RWPE2 (cell line): ENCODE measurements at regions not wholly inside any gene's neighbourhood (a gene's known extent, or its start where the extent isn't known, plus 50 kb on each side); places are given as distances from the start of the nearest gene placed in this dataset.
"Not testable (repeated sequence)": the region's sequence is repeated elsewhere in the genome, so short reads cannot be mapped to it uniquely, and the experiment has no call there.

Experiments
- ATAC-seq: fragments of 200-7000 bp; cut with Tn5 transposase; 3 replicates; pipeline ENCODE4 v1.9.1; 2021; ENCODE audit warnings: low read depth
- DNase-seq: peaks from one replicate; pipeline ENCODE4 v3.0.0-alpha.2; 2020; ENCODE audit warnings: low spot score
- H3K27ac ChIP-seq: fragments of 450-650 bp; 2 replicates; pipeline ENCODE4 v1.5.1; 2017; ENCODE audit warnings: mild to moderate bottlenecking; ENCODE audit not compliant: poor library complexity, severe bottlenecking
- H3K27me3 ChIP-seq: fragments of 250-450 bp; sonication (Bioruptor Pico); 2 replicates; pipeline ENCODE4 v1.5.1; 2021; ENCODE audit warnings: mild to moderate bottlenecking, moderate library complexity; ENCODE audit not compliant: insufficient read depth, poor library complexity, severe bottlenecking
- H3K36me3 ChIP-seq: fragments of 250-450 bp; sonication (Bioruptor Pico); 2 replicates; pipeline ENCODE4 v1.5.1; 2020; ENCODE audit warnings: low read depth, mild to moderate bottlenecking, moderate library complexity
- H3K4me1 ChIP-seq: fragments of 250-450 bp; sonication (Bioruptor Pico); 2 replicates; pipeline ENCODE4 v1.5.1; 2021; ENCODE audit warnings: mild to moderate bottlenecking, moderate library complexity; ENCODE audit not compliant: insufficient read depth, poor library complexity, severe bottlenecking
- H3K4me3 ChIP-seq: fragments of 250-450 bp; sonication (Bioruptor Pico); 2 replicates; pipeline ENCODE4 v1.5.1; 2021; ENCODE audit warnings: mild to moderate bottlenecking, moderate library complexity; ENCODE audit not compliant: severe bottlenecking
- H3K9me3 ChIP-seq: fragments of 250-450 bp; sonication (Bioruptor Pico); 2 replicates; pipeline ENCODE4 v1.5.1; 2021; ENCODE audit warnings: mild to moderate bottlenecking, moderate library complexity; ENCODE audit not compliant: severe bottlenecking
- TF ChIP-seq, protein P1 (sequence below): fragments of 450-650 bp; IDR thresholded peaks from one replicate; pipeline ENCODE4 v1.5.1; 2017; ENCODE audit warnings: mild to moderate bottlenecking, moderate library complexity; ENCODE audit not compliant: poor library complexity, severe bottlenecking

DNA sequence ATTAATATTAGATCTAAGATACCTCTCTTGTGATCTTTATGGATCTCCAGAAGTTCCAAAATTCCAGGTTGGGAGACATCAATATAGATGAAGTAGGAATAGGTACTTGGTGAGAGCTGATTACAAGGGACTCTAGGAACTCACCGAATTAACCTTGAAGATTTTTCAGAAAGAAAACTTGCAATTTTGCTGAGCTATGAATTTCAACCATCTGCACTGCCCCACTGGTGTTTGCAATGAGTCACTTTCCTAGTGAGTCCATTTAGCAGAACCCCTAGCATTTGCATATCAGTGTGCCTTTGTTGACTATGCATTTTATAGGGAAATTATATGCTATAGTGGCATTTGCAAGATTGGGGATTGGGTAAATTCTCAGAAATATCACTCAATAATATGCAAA, 122.0 kb downstream of the CTNND1 start:
- H3K36me3 ChIP-seq: no peaks in the 10 kb centered on the region
- no peak overlapping the region for H3K4me3 ChIP-seq
- DNase-seq (no peak), ATAC-seq (no peak)
- TF ChIP-seq, protein P1, sequence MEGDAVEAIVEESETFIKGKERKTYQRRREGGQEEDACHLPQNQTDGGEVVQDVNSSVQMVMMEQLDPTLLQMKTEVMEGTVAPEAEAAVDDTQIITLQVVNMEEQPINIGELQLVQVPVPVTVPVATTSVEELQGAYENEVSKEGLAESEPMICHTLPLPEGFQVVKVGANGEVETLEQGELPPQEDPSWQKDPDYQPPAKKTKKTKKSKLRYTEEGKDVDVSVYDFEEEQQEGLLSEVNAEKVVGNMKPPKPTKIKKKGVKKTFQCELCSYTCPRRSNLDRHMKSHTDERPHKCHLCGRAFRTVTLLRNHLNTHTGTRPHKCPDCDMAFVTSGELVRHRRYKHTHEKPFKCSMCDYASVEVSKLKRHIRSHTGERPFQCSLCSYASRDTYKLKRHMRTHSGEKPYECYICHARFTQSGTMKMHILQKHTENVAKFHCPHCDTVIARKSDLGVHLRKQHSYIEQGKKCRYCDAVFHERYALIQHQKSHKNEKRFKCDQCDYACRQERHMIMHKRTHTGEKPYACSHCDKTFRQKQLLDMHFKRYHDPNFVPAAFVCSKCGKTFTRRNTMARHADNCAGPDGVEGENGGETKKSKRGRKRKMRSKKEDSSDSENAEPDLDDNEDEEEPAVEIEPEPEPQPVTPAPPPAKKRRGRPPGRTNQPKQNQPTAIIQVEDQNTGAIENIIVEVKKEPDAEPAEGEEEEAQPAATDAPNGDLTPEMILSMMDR: no peak
- no peaks in the 10 kb centered on the region for H3K9me3 ChIP-seq
- H3K27ac ChIP-seq: no peak overlapping the region
- no peaks in the 10 kb centered on the region for H3K27me3 ChIP-seq
- H3K4me1 ChIP-seq: no peaks in the 10 kb centered on the region

DNA sequence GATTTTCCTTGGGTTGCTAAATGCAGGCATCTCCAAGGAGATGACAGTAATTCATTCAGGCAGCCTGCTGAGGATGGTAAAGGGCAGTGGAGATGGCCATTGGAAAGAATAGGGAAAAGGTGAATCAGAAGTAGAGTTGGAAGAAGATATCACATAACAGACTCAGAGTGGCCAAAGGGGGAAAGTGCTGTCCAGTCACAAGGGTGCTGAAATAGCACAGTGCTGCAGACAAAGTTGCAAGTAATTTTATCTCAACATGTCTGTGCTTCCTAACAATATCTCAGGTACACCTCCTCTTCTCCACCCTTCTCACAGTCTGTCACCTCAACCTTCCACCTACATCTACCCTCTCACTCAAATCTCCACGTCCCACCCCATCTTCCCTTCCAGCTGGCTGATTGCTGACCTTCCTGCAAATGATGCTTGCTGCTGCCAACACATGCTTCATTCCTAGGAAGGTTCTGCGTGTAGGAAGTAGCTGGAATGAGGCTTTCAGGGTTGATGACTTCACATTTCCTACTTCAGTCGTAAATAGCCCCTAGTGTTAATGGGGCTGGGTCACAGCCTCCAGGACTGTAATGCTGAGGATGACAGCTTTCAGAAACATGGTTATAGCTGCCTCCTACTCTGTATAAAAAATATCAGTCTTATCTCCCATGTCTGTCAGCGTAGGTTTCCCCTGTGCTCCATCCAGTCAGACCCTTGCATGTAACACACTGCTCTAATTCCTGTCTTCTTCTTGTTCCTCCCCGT, 123.9 kb downstream of the CTNND1 start:
- no peak overlapping the region for H3K4me3 ChIP-seq
- DNase-seq (no peak), ATAC-seq (peak; percentile 57; the same call in 1 of the 3 replicates)
- H3K27me3 ChIP-seq: no peaks in the 10 kb centered on the region
- no peak overlapping the region for H3K27ac ChIP-seq
- no peaks in the 10 kb centered on the region for H3K9me3 ChIP-seq
- no peaks in the 10 kb centered on the region for H3K4me1 ChIP-seq
- TF ChIP-seq, protein P1: no peak
- H3K36me3 ChIP-seq: no peaks in the 10 kb centered on the region

DNA sequence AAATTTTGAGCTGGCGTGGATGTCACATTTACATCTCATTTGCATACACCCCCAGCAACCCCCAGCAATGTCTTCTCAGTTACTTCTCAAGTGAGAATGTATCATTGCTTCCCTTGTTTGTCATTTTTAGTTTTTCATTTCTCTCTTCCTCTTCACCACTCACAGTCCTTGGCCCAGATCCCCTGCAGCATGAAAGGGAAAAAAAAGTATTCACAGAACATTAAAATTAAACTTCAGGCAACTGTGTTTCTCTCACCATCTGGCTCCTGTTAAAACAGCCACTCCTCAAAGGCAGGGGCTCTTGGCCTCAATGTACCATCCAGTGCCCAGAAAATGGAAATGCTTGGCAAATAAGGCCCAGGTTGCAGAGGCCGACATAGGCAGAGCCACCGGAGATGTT, 126.8 kb downstream of the CTNND1 start:
- H3K9me3 ChIP-seq: no peaks in the 10 kb centered on the region
- TF ChIP-seq, protein P1: no peak
- no peak overlapping the region for H3K4me3 ChIP-seq
- no peaks in the 10 kb centered on the region for H3K36me3 ChIP-seq
- H3K27ac ChIP-seq: no peak overlapping the region
- no peaks in the 10 kb centered on the region for H3K27me3 ChIP-seq
- DNase-seq: no peak
- ATAC-seq: no peak
- no peaks in the 10 kb centered on the region for H3K4me1 ChIP-seq

DNA sequence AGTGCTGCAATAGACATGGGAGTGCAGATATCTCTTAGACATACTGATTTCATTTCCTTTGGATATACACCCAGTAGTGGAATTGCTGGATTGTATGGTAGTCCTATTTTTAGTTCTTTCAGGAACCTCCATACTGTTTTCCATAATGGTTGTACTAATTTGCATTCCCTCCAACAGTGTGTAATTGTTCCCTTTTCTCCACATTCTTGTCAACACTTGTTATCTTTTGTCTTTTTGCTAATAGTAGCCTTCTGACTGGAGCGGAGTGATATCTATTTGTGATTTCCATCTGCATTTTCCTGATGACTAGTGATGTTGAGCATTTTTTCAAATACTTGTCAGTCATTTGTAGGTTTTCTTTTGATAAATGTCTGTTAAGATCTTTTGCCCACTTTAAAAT, 128.9 kb downstream of the CTNND1 start:
- TF ChIP-seq, protein P1: no peak
- Histone ChIP-seq H3K4me1 (no peaks in the 10 kb centered on the region), H3K4me3 (no peak overlapping the region), H3K27me3 (no peaks in the 10 kb centered on the region), H3K36me3 (no peaks in the 10 kb centered on the region), H3K9me3 (no peaks in the 10 kb centered on the region), H3K27ac (no peak overlapping the region)
- DNase-seq (no peak), ATAC-seq (no peak)

DNA sequence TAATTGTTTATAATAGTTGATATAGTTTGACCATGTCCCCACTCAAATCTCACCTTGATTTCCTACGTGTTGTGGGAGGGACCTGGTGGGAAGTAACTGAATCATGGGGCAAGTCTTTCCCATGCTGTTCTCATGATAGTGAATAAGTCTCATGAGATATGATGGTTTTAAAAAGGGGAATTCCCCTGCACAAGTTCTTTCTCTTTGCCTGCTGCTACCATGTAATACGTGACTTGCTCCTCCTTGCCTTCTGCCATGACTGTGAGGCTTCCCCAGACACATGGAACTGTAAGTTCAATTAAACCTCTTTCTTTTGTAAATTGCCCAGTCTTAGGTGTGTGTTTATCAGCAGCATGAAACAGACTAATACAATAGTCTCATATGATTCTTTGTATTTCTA, 130.5 kb upstream of the OR9Q1 start:
- not testable (repeated sequence) for H3K27ac ChIP-seq, ATAC-seq, H3K9me3 ChIP-seq, H3K36me3 ChIP-seq, H3K4me1 ChIP-seq, H3K4me3 ChIP-seq, H3K27me3 ChIP-seq, DNase-seq
